Skeletal muscle satellite cell (primary cell): ENCODE measurements at regions not wholly inside any gene's neighbourhood (a gene's known extent, or its start where the extent isn't known, plus 50 kb on each side); places are given as distances from the start of the nearest gene placed in this dataset.

Experiments
- H3K27me3 ChIP-seq: 2 replicates; pipeline ENCODE4 v1.7.0; 2013; ENCODE audit warnings: low read length; ENCODE audit not compliant: control insufficient read depth, insufficient read depth
- H3K36me3 ChIP-seq: 2 replicates; pipeline ENCODE4 v1.7.0; 2013; ENCODE audit warnings: mild to moderate bottlenecking, control low read depth, low read length; ENCODE audit not compliant: insufficient read depth
- H3K4me1 ChIP-seq: 2 replicates; pipeline ENCODE4 v1.7.0; 2013; ENCODE audit warnings: low read length; ENCODE audit not compliant: control insufficient read depth, insufficient read depth
- H3K4me2 ChIP-seq: 2 replicates; pipeline ENCODE4 v1.7.0; 2013; ENCODE audit warnings: mild to moderate bottlenecking, low read length
- H3K4me3 ChIP-seq: 2 replicates; pipeline ENCODE4 v1.7.0; 2013; ENCODE audit warnings: low read length
- H3K9ac ChIP-seq: 2 replicates; pipeline ENCODE4 v1.7.0; 2013; ENCODE audit warnings: mild to moderate bottlenecking, low read depth, low read length, moderate library complexity
- H3K9me3 ChIP-seq: replicated peaks from 2 replicates; pipeline ENCODE4 v1.7.0; 2013; ENCODE audit warnings: mild to moderate bottlenecking, control low read depth, low read length

DNA sequence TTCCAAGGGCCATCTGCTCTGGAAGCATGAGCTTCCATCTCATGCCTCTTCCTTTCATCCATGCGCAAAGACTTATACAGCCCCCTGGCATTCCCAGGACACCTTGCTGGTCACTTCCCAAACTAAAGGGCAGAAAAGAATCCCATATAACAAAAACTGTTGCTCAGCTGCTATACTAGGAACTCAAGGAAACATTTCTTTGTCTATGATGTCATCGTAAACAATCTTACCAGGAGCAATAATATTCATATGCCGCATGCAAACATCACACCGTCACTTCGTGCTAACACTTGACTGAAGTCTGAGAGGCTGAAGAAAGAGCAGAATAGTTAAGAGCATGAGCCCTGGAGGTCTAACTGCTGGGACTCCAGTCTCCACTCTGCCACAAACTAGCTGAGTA is 50.5 kb upstream of the CDKN3 start:
- Histone ChIP-seq H3K4me3 (no peak overlapping the region), H3K27me3 (no peaks in the 10 kb centered on the region), H3K36me3 (no peaks in the 10 kb centered on the region), H3K4me2 (no peak overlapping the region), H3K4me1 (peaks cover 24% of the 10 kb centered on the region), H3K9ac (no peak overlapping the region), H3K9me3 (no peaks in the 10 kb centered on the region)
